ENCODE measurements at regions not wholly inside any gene's neighbourhood (a gene's known extent, or its start where the extent isn't known, plus 50 kb on each side); places are given as distances from the start of the nearest gene placed in this dataset.

- Histone ChIP-seq H3K9ac (ENCODE audit: low read depth, low read length) (no peak overlapping the region), H3K4me1 (ENCODE audit: control insufficient read depth, insufficient read depth, low read length) (no peaks in the 10 kb centered on the region), H3K27me3 (ENCODE audit: control insufficient read depth, insufficient read depth, low read length) (no peaks in the 10 kb centered on the region), H3K27ac (ENCODE audit: low read depth, low read length) (no peak overlapping the region), H3K36me3 (ENCODE audit: control insufficient read depth, insufficient read depth, low read length) (no peaks in the 10 kb centered on the region), H3K4me3 (ENCODE audit: low read depth, low read length) (no peak overlapping the region), H3K9me3 (ENCODE audit: control insufficient read depth, insufficient read depth, low read length) (no peaks in the 10 kb centered on the region)
Observed at GRCh38 chr5:128791312-128791711, 174.0 kb upstream of the SLC27A6 start.

GRCh38 chr5:128796506-128796905 is 168.8 kb upstream of the SLC27A6 start:
- Histone ChIP-seq H3K27me3 (ENCODE audit: control insufficient read depth, insufficient read depth, low read length) (no peaks in the 10 kb centered on the region), H3K4me1 (ENCODE audit: control insufficient read depth, insufficient read depth, low read length) (no peaks in the 10 kb centered on the region), H3K9ac (ENCODE audit: low read depth, low read length) (no peak overlapping the region), H3K27ac (ENCODE audit: low read depth, low read length) (no peak overlapping the region), H3K9me3 (ENCODE audit: control insufficient read depth, insufficient read depth, low read length) (no peaks in the 10 kb centered on the region), H3K36me3 (ENCODE audit: control insufficient read depth, insufficient read depth, low read length) (no peaks in the 10 kb centered on the region), H3K4me3 (ENCODE audit: low read depth, low read length) (no peak overlapping the region)

- Histone ChIP-seq H3K9ac (ENCODE audit: low read depth, low read length) (no peak overlapping the region), H3K4me1 (ENCODE audit: control insufficient read depth, insufficient read depth, low read length) (no peaks in the 10 kb centered on the region), H3K4me3 (ENCODE audit: low read depth, low read length) (no peak overlapping the region), H3K36me3 (ENCODE audit: control insufficient read depth, insufficient read depth, low read length) (no peaks in the 10 kb centered on the region), H3K9me3 (ENCODE audit: control insufficient read depth, insufficient read depth, low read length) (no peaks in the 10 kb centered on the region), H3K27ac (ENCODE audit: low read depth, low read length) (no peak overlapping the region), H3K27me3 (ENCODE audit: control insufficient read depth, insufficient read depth, low read length) (no peaks in the 10 kb centered on the region)
Observed at GRCh38 chr5:128798871-128799270, 166.4 kb upstream of the SLC27A6 start.

GRCh38 chr5:128799945-128800344 is 165.3 kb upstream of the SLC27A6 start:
- Histone ChIP-seq H3K4me3 (ENCODE audit: low read depth, low read length) (no peak overlapping the region), H3K4me1 (ENCODE audit: control insufficient read depth, insufficient read depth, low read length) (no peaks in the 10 kb centered on the region), H3K27me3 (ENCODE audit: control insufficient read depth, insufficient read depth, low read length) (no peaks in the 10 kb centered on the region), H3K9ac (ENCODE audit: low read depth, low read length) (no peak overlapping the region), H3K9me3 (ENCODE audit: control insufficient read depth, insufficient read depth, low read length) (no peaks in the 10 kb centered on the region), H3K36me3 (ENCODE audit: control insufficient read depth, insufficient read depth, low read length) (no peaks in the 10 kb centered on the region), H3K27ac (ENCODE audit: low read depth, low read length) (no peak overlapping the region)

- no peaks in the 10 kb centered on the region for H3K4me1 ChIP-seq (ENCODE audit: control insufficient read depth, insufficient read depth, low read length)
- H3K9me3 ChIP-seq (ENCODE audit: control insufficient read depth, insufficient read depth, low read length) = no peaks in the 10 kb centered on the region
- H3K4me3 ChIP-seq (ENCODE audit: low read depth, low read length) = no peak overlapping the region
- H3K36me3 ChIP-seq (ENCODE audit: control insufficient read depth, insufficient read depth, low read length) = no peaks in the 10 kb centered on the region
- no peak overlapping the region for H3K27ac ChIP-seq (ENCODE audit: low read depth, low read length)
- H3K9ac ChIP-seq (ENCODE audit: low read depth, low read length) = no peak overlapping the region
- H3K27me3 ChIP-seq (ENCODE audit: control insufficient read depth, insufficient read depth, low read length) = no peaks in the 10 kb centered on the region
Observed at GRCh38 chr5:128800377-128800776, 164.9 kb upstream of the SLC27A6 start.

GRCh38 chr5:128813317-128814070 is 151.8 kb upstream of the SLC27A6 start:
- Histone ChIP-seq H3K4me3 (ENCODE audit: low read depth, low read length) (no peak overlapping the region), H3K9ac (ENCODE audit: low read depth, low read length) (no peak overlapping the region), H3K9me3 (ENCODE audit: control insufficient read depth, insufficient read depth, low read length) (no peaks in the 10 kb centered on the region), H3K27me3 (ENCODE audit: control insufficient read depth, insufficient read depth, low read length) (no peaks in the 10 kb centered on the region), H3K27ac (ENCODE audit: low read depth, low read length) (no peak overlapping the region), H3K4me1 (ENCODE audit: control insufficient read depth, insufficient read depth, low read length) (peaks cover 9% of the 10 kb centered on the region), H3K36me3 (ENCODE audit: control insufficient read depth, insufficient read depth, low read length) (no peaks in the 10 kb centered on the region)

GRCh38 chr5:128815201-128815600 is 150.1 kb upstream of the SLC27A6 start:
- Histone ChIP-seq H3K4me3 (ENCODE audit: low read depth, low read length) (no peak overlapping the region), H3K9ac (ENCODE audit: low read depth, low read length) (no peak overlapping the region), H3K27ac (ENCODE audit: low read depth, low read length) (no peak overlapping the region), H3K36me3 (ENCODE audit: control insufficient read depth, insufficient read depth, low read length) (no peaks in the 10 kb centered on the region), H3K4me1 (ENCODE audit: control insufficient read depth, insufficient read depth, low read length) (peaks cover 9% of the 10 kb centered on the region), H3K27me3 (ENCODE audit: control insufficient read depth, insufficient read depth, low read length) (no peaks in the 10 kb centered on the region), H3K9me3 (ENCODE audit: control insufficient read depth, insufficient read depth, low read length) (no peaks in the 10 kb centered on the region)

- H3K27me3 ChIP-seq (ENCODE audit: control insufficient read depth, insufficient read depth, low read length) = no peaks in the 10 kb centered on the region
- H3K4me3 ChIP-seq (ENCODE audit: low read depth, low read length) = no peak overlapping the region
- H3K9me3 ChIP-seq (ENCODE audit: control insufficient read depth, insufficient read depth, low read length) = no peaks in the 10 kb centered on the region
- peaks cover 10% of the 10 kb centered on the region for H3K4me1 ChIP-seq (ENCODE audit: control insufficient read depth, insufficient read depth, low read length)
- no peak overlapping the region for H3K9ac ChIP-seq (ENCODE audit: low read depth, low read length)
- no peak overlapping the region for H3K27ac ChIP-seq (ENCODE audit: low read depth, low read length)
- no peaks in the 10 kb centered on the region for H3K36me3 ChIP-seq (ENCODE audit: control insufficient read depth, insufficient read depth, low read length)
Observed at GRCh38 chr5:128825826-128826225, 139.5 kb upstream of the SLC27A6 start.

- no peak overlapping the region for H3K4me3 ChIP-seq (ENCODE audit: low read depth, low read length)
- no peak overlapping the region for H3K9ac ChIP-seq (ENCODE audit: low read depth, low read length)
- H3K27ac ChIP-seq (ENCODE audit: low read depth, low read length) = no peak overlapping the region
- H3K4me1 ChIP-seq (ENCODE audit: control insufficient read depth, insufficient read depth, low read length) = peaks cover 10% of the 10 kb centered on the region
- H3K27me3 ChIP-seq (ENCODE audit: control insufficient read depth, insufficient read depth, low read length) = no peaks in the 10 kb centered on the region
- no peaks in the 10 kb centered on the region for H3K9me3 ChIP-seq (ENCODE audit: control insufficient read depth, insufficient read depth, low read length)
- no peaks in the 10 kb centered on the region for H3K36me3 ChIP-seq (ENCODE audit: control insufficient read depth, insufficient read depth, low read length)
Observed at GRCh38 chr5:128826275-128826674, 139.0 kb upstream of the SLC27A6 start.

GRCh38 chr5:128836571-128836970 is 128.7 kb upstream of the SLC27A6 start:
- Histone ChIP-seq H3K27me3 (ENCODE audit: control insufficient read depth, insufficient read depth, low read length) (no peaks in the 10 kb centered on the region), H3K36me3 (ENCODE audit: control insufficient read depth, insufficient read depth, low read length) (no peaks in the 10 kb centered on the region), H3K27ac (ENCODE audit: low read depth, low read length) (no peak overlapping the region), H3K9ac (ENCODE audit: low read depth, low read length) (no peak overlapping the region), H3K4me3 (ENCODE audit: low read depth, low read length) (no peak overlapping the region), H3K4me1 (ENCODE audit: control insufficient read depth, insufficient read depth, low read length) (0 out of 2 replicates have a peak, but pooled peaks cover 3% of the 10 kb centered on the region), H3K9me3 (ENCODE audit: control insufficient read depth, insufficient read depth, low read length) (no peaks in the 10 kb centered on the region)

GRCh38 chr5:128838623-128839022 is 126.7 kb upstream of the SLC27A6 start:
- Histone ChIP-seq H3K36me3 (ENCODE audit: control insufficient read depth, insufficient read depth, low read length) (no peaks in the 10 kb centered on the region), H3K27me3 (ENCODE audit: control insufficient read depth, insufficient read depth, low read length) (no peaks in the 10 kb centered on the region), H3K27ac (ENCODE audit: low read depth, low read length) (no peak overlapping the region), H3K9ac (ENCODE audit: low read depth, low read length) (no peak overlapping the region), H3K4me3 (ENCODE audit: low read depth, low read length) (no peak overlapping the region), H3K9me3 (ENCODE audit: control insufficient read depth, insufficient read depth, low read length) (no peaks in the 10 kb centered on the region), H3K4me1 (ENCODE audit: control insufficient read depth, insufficient read depth, low read length) (0 out of 2 replicates have a peak, but pooled peaks cover 3% of the 10 kb centered on the region)

Measured in HUES48 (cell line).